B cell (primary cell): ENCODE measurements at regions not wholly inside any gene's neighbourhood (a gene's known extent, or its start where the extent isn't known, plus 50 kb on each side); places are given as distances from the start of the nearest gene placed in this dataset.

Experiments used
- CTCF ChIP-seq: fragments of 200-600 bp; IDR thresholded peaks from one replicate; pipeline ENCODE4 v1.8.0; 2022; ENCODE audit warnings: antibody characterized with exemption, mild to moderate bottlenecking
- EZH2 ChIP-seq: IDR thresholded peaks from 2 replicates; pipeline ENCODE4 v1.6.1; 2012; ENCODE audit warnings: borderline replicate concordance, low read depth, mild to moderate bottlenecking, moderate library complexity, low read length; ENCODE audit not compliant: insufficient read depth, poor library complexity, severe bottlenecking

GRCh38 chr16:27600381-27600780 is 50.4 kb downstream of the KATNIP start:
- TF ChIP-seq CTCF (no peak), EZH2 (no peak)
